GM11168 (cell line): ENCODE measurements at regions not wholly inside any gene's neighbourhood (a gene's known extent, or its start where the extent isn't known, plus 50 kb on each side); places are given as distances from the start of the nearest gene placed in this dataset.

ENCODE experiments used
- in situ Hi-C: fragments of 300-500 bp; cut with MboI; formaldehyde crosslinking; loops from one replicate; pipeline ENCODE4 v1.12.0; 2022; ENCODE audit warnings: low sequenced_read_pairs; ENCODE audit not compliant: unreplicated experiment

GRCh38 chr5:171641891-171642290 is 143.7 kb upstream of the SMIM23 start:
- in situ Hi-C loops: no loop called here

GRCh38 chr5:171642894-171643293 is 142.7 kb upstream of the SMIM23 start:
- in situ Hi-C loops: no loop called here

GRCh38 chr5:171644536-171644935 is 141.1 kb upstream of the SMIM23 start:
- in situ Hi-C loops: no loop called here

- in situ Hi-C loops: no loop called here
Measured at GRCh38 chr5:171646102-171647042, 139.2 kb upstream of the SMIM23 start.

GRCh38 chr5:171647043-171647903 is 138.3 kb upstream of the SMIM23 start:
- in situ Hi-C loops: no loop called here

GRCh38 chr5:171647904-171648260 is 137.7 kb upstream of the SMIM23 start:
- in situ Hi-C loops: no loop called here

- in situ Hi-C loops: no loop called here
Measured at GRCh38 chr5:171648279-171649074, 137.1 kb upstream of the SMIM23 start.

GRCh38 chr5:171649075-171649401 is 136.6 kb upstream of the SMIM23 start:
- in situ Hi-C loops: no loop called here

GRCh38 chr5:171650597-171650996 is 135.0 kb upstream of the SMIM23 start:
- in situ Hi-C loops: no loop called here

GRCh38 chr5:171651102-171651501 is 134.5 kb upstream of the SMIM23 start:
- in situ Hi-C loops: no loop called here

GRCh38 chr5:171654881-171655280 is 130.7 kb upstream of the SMIM23 start:
- in situ Hi-C loops: no loop called here

GRCh38 chr5:171657473-171657872 is 128.1 kb upstream of the SMIM23 start:
- in situ Hi-C loops: no loop called here

- in situ Hi-C loops: no loop called here
Measured at GRCh38 chr5:171659896-171660295, 125.7 kb upstream of the SMIM23 start.

- in situ Hi-C loops: no loop called here
Measured at GRCh38 chr5:171660434-171660833, 125.2 kb upstream of the SMIM23 start.

- in situ Hi-C loops: no loop called here
Measured at GRCh38 chr5:171661143-171661542, 124.5 kb upstream of the SMIM23 start.

- in situ Hi-C loops: no loop called here
Measured at GRCh38 chr5:171663311-171664085, 122.1 kb upstream of the SMIM23 start.

GRCh38 chr5:171664489-171664888 is 121.1 kb upstream of the SMIM23 start:
- in situ Hi-C loops: no loop called here

- in situ Hi-C loops: no loop called here
Measured at GRCh38 chr5:171666815-171667214, 118.8 kb upstream of the SMIM23 start.

- in situ Hi-C loops: no loop called here
Measured at GRCh38 chr5:171667341-171668096, 118.1 kb upstream of the SMIM23 start.
